ENCODE measurements at regions not wholly inside any gene's neighbourhood (a gene's known extent, or its start where the extent isn't known, plus 50 kb on each side); places are given as distances from the start of the nearest gene placed in this dataset.
"Not testable (repeated sequence)": the region's sequence is repeated elsewhere in the genome, so short reads cannot be mapped to it uniquely, and the experiment has no call there.

- not testable (repeated sequence) for DNase-seq (ENCODE audit: low read depth, low spot score)
Measured at GRCh38 chr9:109665736-109666135, 114.3 kb upstream of the PALM2AKAP2 start.

GRCh38 chr9:109681301-109681700 lies 98.7 kb upstream of the PALM2AKAP2 start:
- DNase-seq (ENCODE audit: low read depth, low spot score) = no peak

GRCh38 chr9:109682227-109682626 lies 97.8 kb upstream of the PALM2AKAP2 start:
- no peak for DNase-seq (ENCODE audit: low read depth, low spot score)

- no peak for DNase-seq (ENCODE audit: low read depth, low spot score)
Measured at GRCh38 chr9:109683521-109683920, 96.5 kb upstream of the PALM2AKAP2 start.

- no peak for DNase-seq (ENCODE audit: low read depth, low spot score)
Measured at GRCh38 chr9:109689701-109690100, 90.3 kb upstream of the PALM2AKAP2 start.

GRCh38 chr9:109699019-109699418 lies 81.0 kb upstream of the PALM2AKAP2 start:
- no peak for DNase-seq (ENCODE audit: low read depth, low spot score)

GRCh38 chr9:109704546-109704945 lies 75.5 kb upstream of the PALM2AKAP2 start:
- DNase-seq (ENCODE audit: low read depth, low spot score) = no peak

GRCh38 chr9:109705515-109705914 lies 74.5 kb upstream of the PALM2AKAP2 start:
- no peak for DNase-seq (ENCODE audit: low read depth, low spot score)

- no peak for DNase-seq (ENCODE audit: low read depth, low spot score)
Measured at GRCh38 chr9:109707355-109707754, 72.6 kb upstream of the PALM2AKAP2 start.

- no peak for DNase-seq (ENCODE audit: low read depth, low spot score)
Measured at GRCh38 chr9:109708451-109708945, 71.5 kb upstream of the PALM2AKAP2 start.

- no peak for DNase-seq (ENCODE audit: low read depth, low spot score)
Measured at GRCh38 chr9:109709866-109710265, 70.1 kb upstream of the PALM2AKAP2 start.

- no peak for DNase-seq (ENCODE audit: low read depth, low spot score)
Measured at GRCh38 chr9:109710830-109711229, 69.2 kb upstream of the PALM2AKAP2 start.

GRCh38 chr9:109715344-109715743 lies 64.7 kb upstream of the PALM2AKAP2 start:
- no peak for DNase-seq (ENCODE audit: low read depth, low spot score)

- no peak for DNase-seq (ENCODE audit: low read depth, low spot score)
Measured at GRCh38 chr9:109716631-109717030, 63.4 kb upstream of the PALM2AKAP2 start.

GRCh38 chr9:109717342-109717741 lies 62.7 kb upstream of the PALM2AKAP2 start:
- DNase-seq (ENCODE audit: low read depth, low spot score) = no peak

GRCh38 chr9:109718861-109719260 lies 61.1 kb upstream of the PALM2AKAP2 start:
- no peak for DNase-seq (ENCODE audit: low read depth, low spot score)

GRCh38 chr9:109721001-109721400 lies 59.0 kb upstream of the PALM2AKAP2 start:
- no peak for DNase-seq (ENCODE audit: low read depth, low spot score)

GRCh38 chr9:109722007-109722406 lies 58.0 kb upstream of the PALM2AKAP2 start:
- no peak for DNase-seq (ENCODE audit: low read depth, low spot score)

GRCh38 chr9:109723781-109724180 lies 56.2 kb upstream of the PALM2AKAP2 start:
- DNase-seq (ENCODE audit: low read depth, low spot score) = no peak

- DNase-seq (ENCODE audit: low read depth, low spot score) = no peak
Measured at GRCh38 chr9:109725460-109725859, 54.5 kb upstream of the PALM2AKAP2 start.

- no peak for DNase-seq (ENCODE audit: low read depth, low spot score)
Measured at GRCh38 chr9:109726119-109726518, 53.9 kb upstream of the PALM2AKAP2 start.

- no peak for DNase-seq (ENCODE audit: low read depth, low spot score)
Measured at GRCh38 chr9:109728686-109729300, 51.2 kb upstream of the PALM2AKAP2 start.

GRCh38 chr9:109729513-109729912 lies 50.5 kb upstream of the PALM2AKAP2 start:
- DNase-seq (ENCODE audit: low read depth, low spot score) = no peak
